SJCRH30 (cell line): ENCODE measurements at regions not wholly inside any gene's neighbourhood (a gene's known extent, or its start where the extent isn't known, plus 50 kb on each side); places are given as distances from the start of the nearest gene placed in this dataset.
A peak's percentile ranks its signal among the peaks of the same experiment; 100 is the strongest.

Experiments
- DNase-seq, 2 experiments: peaks; one replicate each; pipeline ENCODE4 v3.0.0-alpha.2; 2015 to 2020
- H3K27ac ChIP-seq: fragments of 250-450 bp; sonication (Bioruptor Pico); 2 replicates; pipeline ENCODE4 v1.5.1; 2020; ENCODE audit warnings: mild to moderate bottlenecking, moderate library complexity
- H3K27me3 ChIP-seq: fragments of 250-450 bp; sonication (Bioruptor Pico); 2 replicates; pipeline ENCODE4 v1.5.1; 2020; ENCODE audit warnings: mild to moderate bottlenecking, moderate library complexity
- H3K36me3 ChIP-seq: fragments of 250-450 bp; sonication (Bioruptor Pico); 2 replicates; pipeline ENCODE4 v1.5.1; 2020; ENCODE audit warnings: mild to moderate bottlenecking, moderate library complexity
- H3K4me1 ChIP-seq: fragments of 250-450 bp; sonication (Bioruptor Pico); 2 replicates; pipeline ENCODE4 v1.5.1; 2020; ENCODE audit warnings: mild to moderate bottlenecking, moderate library complexity
- H3K4me3 ChIP-seq: fragments of 250-450 bp; sonication (Bioruptor Pico); 2 replicates; pipeline ENCODE4 v1.5.1; 2020; ENCODE audit warnings: mild to moderate bottlenecking, moderate library complexity
- H3K9me3 ChIP-seq: fragments of 250-450 bp; sonication (Bioruptor Pico); replicated peaks from 2 replicates; pipeline ENCODE4 v1.5.1; 2020; ENCODE audit warnings: mild to moderate bottlenecking, moderate library complexity

DNA sequence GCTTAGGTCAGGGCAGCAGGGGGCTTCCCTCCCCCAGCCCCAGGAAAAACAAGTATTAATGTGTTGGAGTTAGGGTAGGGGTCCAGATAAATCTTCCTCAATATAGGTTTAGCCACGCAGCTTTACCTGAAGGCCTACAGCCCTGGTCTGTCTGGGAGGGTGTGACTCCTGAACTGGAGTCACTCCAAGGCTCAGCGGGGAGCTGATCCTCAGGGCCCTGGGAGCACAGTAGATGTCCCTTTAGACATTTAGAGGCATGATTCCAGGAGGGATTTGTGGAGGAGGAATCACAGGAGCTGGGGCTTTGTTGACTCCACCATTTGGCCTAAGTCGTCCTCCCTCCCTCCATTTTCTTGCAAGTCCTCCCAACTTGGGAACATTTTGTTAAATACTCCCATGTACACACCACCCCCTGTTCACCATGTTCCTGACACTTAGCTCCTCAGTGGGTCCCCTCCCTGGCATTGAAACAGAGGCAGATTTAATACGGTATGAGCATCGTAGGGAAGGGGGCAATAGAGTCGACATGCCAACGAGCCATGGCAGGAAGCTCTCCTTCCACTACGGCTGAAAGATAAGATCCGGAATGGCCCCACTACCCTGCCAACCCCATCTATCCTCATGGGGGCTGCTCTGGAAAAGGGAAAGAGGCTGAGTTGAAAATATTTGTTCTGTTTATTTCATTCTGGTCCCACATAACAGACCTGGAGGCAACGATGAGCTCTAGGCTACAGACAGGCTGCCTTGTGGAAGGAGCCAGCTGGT, 69.0 kb upstream of the LARS2 start:
- H3K4me1 ChIP-seq: no peaks in the 10 kb centered on the region
- no peak overlapping the region for H3K27ac ChIP-seq
- no peak for DNase-seq
- H3K9me3 ChIP-seq: no peaks in the 10 kb centered on the region
- H3K4me3 ChIP-seq: no peak overlapping the region
- H3K36me3 ChIP-seq: no peaks in the 10 kb centered on the region
- H3K27me3 ChIP-seq: no peaks in the 10 kb centered on the region

DNA sequence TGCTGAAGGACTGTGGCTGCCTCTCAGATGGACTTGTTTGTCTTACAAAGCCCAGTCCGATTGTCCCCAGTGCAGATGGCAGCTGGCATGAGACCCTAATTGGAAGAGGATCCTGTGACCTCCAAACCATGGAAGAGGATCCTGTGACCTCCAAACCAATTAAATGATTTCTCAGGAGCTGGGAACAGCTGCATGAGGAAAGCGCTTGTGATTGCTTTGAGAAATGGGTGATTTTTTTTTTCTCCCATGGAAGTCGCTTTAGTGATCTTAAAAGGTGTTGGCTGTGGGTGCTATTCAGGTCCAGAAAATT, 68.4 kb upstream of the LARS2 start:
- Histone ChIP-seq H3K27ac (no peak overlapping the region), H3K36me3 (no peaks in the 10 kb centered on the region), H3K4me3 (no peak overlapping the region), H3K27me3 (no peaks in the 10 kb centered on the region), H3K4me1 (no peaks in the 10 kb centered on the region), H3K9me3 (no peaks in the 10 kb centered on the region)
- DNase-seq: peak; percentile 7 to 40

DNA sequence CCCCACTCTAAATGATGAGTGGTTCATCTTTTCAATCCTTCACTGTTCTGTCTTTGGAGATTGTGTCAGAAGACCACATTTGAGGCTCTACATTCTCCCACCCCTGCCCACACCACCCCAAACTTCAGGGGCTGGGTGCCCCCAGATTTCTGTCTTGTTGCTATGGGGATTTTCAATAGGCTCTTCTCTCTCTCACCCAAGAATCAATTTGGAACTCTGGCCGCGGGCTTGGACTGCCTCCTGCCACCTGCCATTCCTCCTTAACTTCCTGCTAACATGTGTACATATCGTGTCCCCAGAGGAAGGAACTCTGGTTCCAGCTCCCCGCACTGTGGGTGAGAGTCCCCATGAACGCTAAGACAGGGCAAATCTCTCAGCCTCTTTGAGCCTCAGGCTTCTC, 67.4 kb upstream of the LARS2 start:
- Histone ChIP-seq H3K27me3 (no peaks in the 10 kb centered on the region), H3K27ac (no peak overlapping the region), H3K9me3 (no peaks in the 10 kb centered on the region), H3K36me3 (no peaks in the 10 kb centered on the region), H3K4me1 (no peaks in the 10 kb centered on the region), H3K4me3 (no peak overlapping the region)
- peak in 1 of 2 experiments; percentile 6 for DNase-seq

DNA sequence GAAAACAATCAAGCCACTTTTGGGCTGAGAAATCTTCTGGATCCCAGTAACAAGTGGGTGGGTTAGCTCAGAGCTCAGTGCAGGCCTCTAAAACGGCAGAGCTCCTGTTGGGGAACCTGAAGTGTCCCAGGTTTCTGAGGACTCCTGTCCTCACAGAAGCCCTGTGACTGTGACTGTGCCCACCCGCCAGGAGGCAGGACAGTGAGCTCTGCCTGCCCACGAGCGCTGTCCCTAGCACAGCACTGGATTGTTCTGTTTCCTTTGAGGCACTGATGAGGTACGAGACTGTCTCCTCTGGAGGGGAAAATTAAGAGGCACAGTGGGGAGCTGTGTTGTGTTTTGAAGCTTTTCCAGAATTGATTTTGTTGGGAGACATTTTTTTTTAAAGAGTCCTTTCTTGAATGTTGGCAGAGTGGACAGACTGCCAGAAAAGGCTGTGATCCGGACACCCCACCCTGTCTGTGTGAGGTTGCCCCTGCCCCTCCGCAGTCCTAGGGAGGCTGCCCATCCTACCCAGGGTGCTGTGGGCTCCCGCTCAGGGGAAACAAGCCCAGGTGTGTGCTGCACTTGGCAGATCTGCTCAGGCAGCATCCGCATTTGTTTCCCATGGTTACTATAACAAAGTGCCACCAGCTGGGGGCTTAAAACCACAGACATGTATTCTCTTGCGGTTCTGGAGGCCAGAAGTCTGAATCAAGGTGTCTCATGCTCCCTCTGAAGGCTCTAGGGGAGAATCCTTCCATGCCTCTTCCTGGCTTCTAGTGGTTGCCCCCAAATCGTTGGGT, 66.6 kb upstream of the LARS2 start:
- Histone ChIP-seq H3K36me3 (no peaks in the 10 kb centered on the region), H3K27ac (no peak overlapping the region), H3K9me3 (no peaks in the 10 kb centered on the region), H3K4me1 (no peaks in the 10 kb centered on the region), H3K27me3 (no peaks in the 10 kb centered on the region), H3K4me3 (no peak overlapping the region)
- DNase-seq: no peak

DNA sequence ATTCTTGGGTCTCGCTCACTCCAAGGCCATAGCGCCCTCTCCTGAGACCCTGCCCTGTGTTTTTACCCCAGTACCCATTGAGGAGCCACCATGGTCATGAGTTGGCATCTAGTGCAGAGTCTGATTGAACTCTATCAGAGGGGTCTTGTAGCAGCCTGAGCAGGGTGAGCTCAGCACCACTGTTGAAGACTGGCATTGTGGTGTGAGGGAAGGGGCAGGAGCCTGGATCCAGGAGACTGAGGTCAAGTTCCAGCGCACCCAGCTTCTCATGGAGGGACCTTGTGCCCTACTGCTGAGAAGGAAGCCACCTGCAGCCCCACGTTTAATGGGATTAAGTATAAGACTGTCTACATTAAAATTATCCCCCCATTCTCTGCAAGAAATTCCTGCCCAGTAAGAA, 65.8 kb upstream of the LARS2 start:
- no peaks in the 10 kb centered on the region for H3K4me1 ChIP-seq
- H3K4me3 ChIP-seq: no peak overlapping the region
- DNase-seq: no peak
- H3K36me3 ChIP-seq: no peaks in the 10 kb centered on the region
- no peaks in the 10 kb centered on the region for H3K27me3 ChIP-seq
- no peak overlapping the region for H3K27ac ChIP-seq
- no peaks in the 10 kb centered on the region for H3K9me3 ChIP-seq

DNA sequence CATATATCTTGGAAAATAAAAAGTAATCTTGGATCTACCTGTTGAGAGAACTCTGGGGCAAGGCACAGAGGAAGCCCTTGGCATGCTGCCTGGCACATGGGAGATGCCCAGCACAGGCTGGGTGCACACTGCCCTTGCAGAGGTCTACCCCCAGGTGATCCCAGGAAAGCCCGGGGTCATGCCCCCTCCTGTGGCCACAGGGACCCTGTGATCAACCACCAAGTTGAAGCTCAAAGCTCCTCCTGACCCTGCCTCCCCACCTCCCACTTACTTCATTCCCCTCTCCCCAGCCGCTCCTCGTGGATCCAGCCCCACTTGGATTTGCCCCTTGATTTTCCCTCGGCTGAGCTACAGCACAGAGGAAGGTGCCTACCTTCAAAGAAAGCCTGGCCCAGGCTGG, 62.7 kb upstream of the LARS2 start:
- H3K4me3 ChIP-seq: no peak overlapping the region
- H3K27ac ChIP-seq: no peak overlapping the region
- H3K4me1 ChIP-seq: no peaks in the 10 kb centered on the region
- H3K9me3 ChIP-seq: no peaks in the 10 kb centered on the region
- peaks cover 5% of the 10 kb centered on the region; the same call in 1 of the 2 replicates for H3K27me3 ChIP-seq
- no peak for DNase-seq
- H3K36me3 ChIP-seq: no peaks in the 10 kb centered on the region

DNA sequence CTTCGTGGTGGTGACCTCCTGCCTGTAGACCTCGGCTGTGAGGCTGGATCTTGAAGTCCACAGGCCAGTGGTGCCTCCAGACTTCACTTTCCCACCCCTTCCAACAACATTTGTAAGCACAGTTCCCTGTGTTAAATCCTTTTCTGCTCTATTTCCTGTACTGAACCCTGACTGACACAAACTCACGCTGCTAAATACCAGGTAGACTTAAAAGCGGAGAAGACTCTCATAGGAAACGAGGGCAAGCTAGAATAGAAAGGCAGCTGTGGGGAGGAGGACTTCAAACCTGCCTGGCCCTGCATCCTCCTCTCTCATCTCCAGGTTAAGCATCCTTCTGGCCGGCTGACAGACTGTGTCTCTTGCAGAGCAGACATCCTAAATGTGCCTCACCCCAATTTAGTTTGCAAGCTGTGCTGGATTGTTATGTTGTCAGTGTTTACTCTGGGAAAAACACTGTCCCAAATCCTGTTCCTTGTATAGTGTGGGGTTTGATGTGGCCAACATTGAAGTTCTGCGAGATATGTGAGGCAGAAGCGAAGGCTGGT, 58.5 kb upstream of the LARS2 start:
- Histone ChIP-seq H3K27ac (no peak overlapping the region), H3K27me3 (peaks cover 6% of the 10 kb centered on the region; the same call in 1 of the 2 replicates), H3K4me1 (no peaks in the 10 kb centered on the region), H3K36me3 (no peaks in the 10 kb centered on the region), H3K4me3 (no peak overlapping the region), H3K9me3 (no peaks in the 10 kb centered on the region)
- no peak for DNase-seq

DNA sequence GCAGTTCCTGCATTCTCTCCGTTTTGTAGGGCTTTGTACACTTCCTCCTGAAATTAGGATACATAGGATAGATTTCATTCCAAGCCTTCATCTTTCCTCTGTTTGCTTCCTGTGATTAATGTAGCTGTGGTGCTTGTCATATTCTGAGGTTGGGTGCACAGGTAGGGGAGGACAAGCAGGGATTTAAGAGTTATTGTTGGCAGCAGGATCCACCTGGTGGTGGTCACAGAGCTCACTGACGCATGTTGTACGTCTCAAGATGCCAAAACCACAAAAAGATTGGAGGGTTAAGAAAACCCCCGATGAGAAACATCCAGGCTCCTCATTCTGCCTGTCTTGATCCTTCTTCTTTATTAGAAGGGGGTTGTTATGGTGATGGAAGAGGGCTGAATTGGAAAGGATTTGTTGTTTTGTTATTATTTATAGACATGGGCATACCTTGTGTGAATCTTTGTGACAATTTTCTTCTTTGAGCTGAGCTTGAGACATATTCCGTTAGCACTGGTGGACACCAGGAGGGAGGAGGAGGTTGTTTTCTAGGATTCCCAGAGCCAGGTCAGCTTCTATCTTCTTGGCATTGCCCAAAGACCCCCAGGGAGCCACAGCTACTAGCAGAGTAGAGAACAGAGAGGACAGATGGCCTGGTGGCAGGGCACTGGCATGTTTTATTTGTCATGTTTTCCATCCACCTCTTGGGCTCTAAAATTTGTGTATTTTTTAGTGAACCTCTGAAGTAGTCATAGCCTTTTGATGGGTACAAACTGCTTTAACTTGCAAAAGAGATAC, 57.7 kb upstream of the LARS2 start:
- Histone ChIP-seq H3K4me3 (no peak overlapping the region), H3K27me3 (peaks cover 6% of the 10 kb centered on the region; the same call in 1 of the 2 replicates)

DNA sequence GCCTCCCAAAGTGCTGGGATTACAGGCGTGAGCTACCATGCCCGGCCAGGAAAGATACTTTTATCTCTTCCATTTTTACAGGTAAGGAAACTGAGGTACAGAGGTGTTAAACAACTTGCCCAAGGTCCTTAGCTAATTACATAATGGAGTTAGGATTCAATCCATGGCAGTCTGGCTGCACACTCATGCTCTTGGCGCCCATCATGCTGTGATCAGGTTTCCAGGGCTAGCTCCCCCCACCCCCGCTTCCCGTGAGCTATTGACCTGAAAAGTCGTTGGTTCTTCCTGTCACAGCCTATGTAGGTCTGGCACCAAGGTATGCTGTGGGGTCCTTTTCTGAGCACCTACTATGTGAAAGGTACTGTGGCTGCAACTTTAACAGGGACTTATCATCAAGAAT, 55.9 kb upstream of the LARS2 start:
- H3K9me3 ChIP-seq: no peaks in the 10 kb centered on the region
- no peaks in the 10 kb centered on the region for H3K4me1 ChIP-seq
- no peaks in the 10 kb centered on the region for H3K36me3 ChIP-seq
- peaks cover 6% of the 10 kb centered on the region; the same call in 1 of the 2 replicates for H3K27me3 ChIP-seq
- H3K27ac ChIP-seq: no peak overlapping the region
- DNase-seq: no peak
- H3K4me3 ChIP-seq: no peak overlapping the region

More for the DNA sequence above, 57.7 kb upstream of the LARS2 start:
- Histone ChIP-seq H3K4me1 (no peaks in the 10 kb centered on the region), H3K36me3 (no peaks in the 10 kb centered on the region), H3K9me3 (no peaks in the 10 kb centered on the region), H3K27ac (no peak overlapping the region)
- DNase-seq: no peak

DNA sequence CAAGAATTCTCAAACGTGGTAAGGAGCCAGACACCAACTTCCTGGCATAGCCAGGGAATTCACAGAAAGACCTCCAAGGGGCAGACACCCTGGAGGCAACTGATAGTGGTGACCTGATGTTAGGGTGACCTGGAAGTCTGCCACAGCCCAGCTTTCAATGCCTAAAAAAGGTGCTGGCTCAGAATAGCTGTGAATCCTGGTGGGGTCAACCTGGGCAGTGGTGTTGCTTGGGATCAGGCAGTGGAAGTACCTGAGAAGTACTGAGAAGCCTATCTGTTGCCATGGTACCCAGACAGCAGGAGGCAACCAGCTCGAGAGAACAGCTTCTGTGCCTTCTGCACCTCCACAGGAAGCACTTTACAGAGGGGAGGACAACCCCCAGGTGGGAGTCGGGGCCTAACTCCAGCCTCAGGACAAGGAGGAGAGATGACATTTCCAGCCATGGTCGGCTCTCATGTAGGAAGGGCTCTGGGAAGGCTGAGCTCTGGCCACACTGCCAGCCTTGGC, 55.4 kb upstream of the LARS2 start:
- Histone ChIP-seq H3K36me3 (no peaks in the 10 kb centered on the region), H3K4me3 (no peak overlapping the region), H3K9me3 (no peaks in the 10 kb centered on the region), H3K4me1 (no peaks in the 10 kb centered on the region), H3K27ac (no peak overlapping the region), H3K27me3 (peaks cover 6% of the 10 kb centered on the region; the same call in 1 of the 2 replicates)
- DNase-seq: no peak

DNA sequence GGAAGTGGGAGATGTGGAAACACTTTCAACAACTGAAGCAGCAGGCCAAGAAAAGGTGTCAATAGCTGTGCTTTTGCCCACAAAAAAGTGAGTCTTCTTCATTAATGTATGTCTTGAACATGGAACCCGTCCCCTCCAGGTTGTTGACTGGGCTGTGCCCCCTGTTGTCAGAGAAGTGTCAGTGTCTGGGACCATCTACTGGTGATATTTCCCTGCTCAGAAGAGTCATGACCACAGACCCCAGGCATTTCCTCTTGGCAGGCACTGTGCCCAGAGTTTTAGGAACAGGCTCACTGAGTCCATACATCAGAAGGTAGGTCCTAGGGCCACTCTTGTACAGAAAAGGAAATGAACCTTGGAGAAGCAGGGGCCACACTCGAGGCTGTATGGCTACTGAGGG, 54.8 kb upstream of the LARS2 start:
- no peaks in the 10 kb centered on the region for H3K36me3 ChIP-seq
- H3K4me3 ChIP-seq: no peak overlapping the region
- no peak for DNase-seq
- no peak overlapping the region for H3K27ac ChIP-seq
- peaks cover 6% of the 10 kb centered on the region; the same call in 1 of the 2 replicates for H3K27me3 ChIP-seq
- H3K9me3 ChIP-seq: no peaks in the 10 kb centered on the region
- H3K4me1 ChIP-seq: no peaks in the 10 kb centered on the region

DNA sequence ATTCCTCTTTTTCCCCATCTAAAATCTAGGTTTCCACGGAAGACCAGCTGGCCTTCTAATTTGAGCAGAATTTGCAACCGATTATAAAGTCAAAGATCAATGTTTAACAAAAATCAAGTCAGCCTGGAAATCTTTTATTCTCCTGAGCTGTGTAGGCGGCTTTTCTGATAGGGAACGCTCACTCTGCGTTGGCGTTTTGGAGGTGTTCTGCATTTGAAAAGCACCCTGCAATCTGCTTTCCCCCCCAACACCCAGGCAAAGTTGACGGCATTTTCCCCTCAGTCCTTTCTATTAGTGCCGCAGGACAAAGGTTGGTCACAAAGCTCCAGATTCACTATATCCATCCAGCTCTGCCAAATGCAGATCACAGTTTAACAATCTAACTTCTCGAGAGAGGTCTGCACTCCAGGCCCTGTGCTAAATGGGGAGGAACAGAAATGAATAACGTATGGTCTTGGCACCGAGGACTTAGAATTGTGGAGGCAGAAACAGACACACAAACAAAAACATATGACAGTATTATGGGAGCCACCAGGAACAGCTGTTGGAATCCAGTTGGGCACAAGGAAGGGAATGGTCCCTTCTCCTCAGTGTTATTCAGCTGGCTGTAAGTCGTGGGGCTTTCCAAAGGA, 50.4 kb upstream of the LARS2 start:
- Histone ChIP-seq H3K27me3 (no peaks in the 10 kb centered on the region), H3K27ac (no peak overlapping the region)
- DNase-seq: no peak

More for the DNA sequence above, 50.4 kb upstream of the LARS2 start:
- no peaks in the 10 kb centered on the region for H3K9me3 ChIP-seq
- no peak overlapping the region for H3K4me3 ChIP-seq
- H3K4me1 ChIP-seq: no peaks in the 10 kb centered on the region
- H3K36me3 ChIP-seq: no peaks in the 10 kb centered on the region
